HG02885 (cell line): ENCODE measurements at regions not wholly inside any gene's neighbourhood (a gene's known extent, or its start where the extent isn't known, plus 50 kb on each side); places are given as distances from the start of the nearest gene placed in this dataset.
"Not testable (repeated sequence)": the region's sequence is repeated elsewhere in the genome, so short reads cannot be mapped to it uniquely, and the experiment has no call there.

ENCODE experiments used
- ATAC-seq: cut with Tn5 transposase; IDR thresholded peaks from one replicate; pipeline ENCODE4 v1.9.1; 2021; ENCODE audit warnings: mild to moderate bottlenecking; ENCODE audit not compliant: unreplicated experiment, poor library complexity

DNA sequence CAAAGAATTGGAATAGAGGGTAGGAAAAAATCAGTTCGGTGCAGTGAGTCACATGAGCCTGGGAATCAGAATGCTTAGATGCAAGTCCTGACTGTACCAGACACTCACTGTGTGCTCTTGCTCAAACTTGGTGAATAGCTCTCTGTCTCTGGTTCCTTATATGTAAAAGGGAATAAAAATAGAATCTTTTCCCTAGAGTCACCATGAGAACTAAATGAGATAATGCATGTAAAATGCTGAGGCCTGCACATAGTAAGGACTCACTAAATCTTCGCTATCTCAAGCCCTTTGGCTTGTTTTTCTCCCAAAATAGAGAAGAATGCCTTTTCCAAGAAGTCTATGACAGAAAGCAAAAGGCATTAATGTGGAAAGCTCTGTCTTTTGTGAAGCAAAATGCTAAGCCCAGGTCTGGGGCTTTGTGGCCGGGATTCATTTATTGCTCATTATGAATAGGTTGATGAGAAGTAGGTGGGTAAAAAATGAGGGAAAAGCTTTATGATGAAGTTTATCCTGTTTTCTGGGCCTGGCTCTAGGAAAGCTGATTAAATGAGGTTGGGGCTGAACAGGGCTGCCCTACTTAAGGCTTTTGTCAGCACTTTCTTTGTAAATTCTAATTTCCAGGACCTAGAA is 483.3 kb downstream of the DMAC1 start:
- no peak for ATAC-seq

DNA sequence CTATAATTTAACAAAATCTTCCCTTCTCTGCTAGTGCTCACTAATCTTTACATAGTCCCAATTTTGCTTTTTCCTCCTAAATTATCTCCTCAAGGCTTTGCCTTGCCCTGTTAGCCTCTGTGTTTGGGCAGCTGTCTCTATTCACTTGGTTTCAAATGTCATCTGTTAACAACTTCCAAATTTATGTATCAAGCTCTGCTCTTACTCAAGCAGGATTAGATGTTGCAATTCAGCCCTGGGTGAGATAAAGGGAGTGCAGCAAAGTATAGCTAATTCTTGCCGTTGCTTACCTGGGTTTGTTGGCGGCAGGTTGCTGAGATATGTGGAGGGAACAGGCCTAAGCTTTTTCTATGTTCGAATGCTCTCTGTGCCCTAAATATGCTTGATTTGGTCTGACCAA is 483.8 kb downstream of the DMAC1 start:
- no peak for ATAC-seq

DNA sequence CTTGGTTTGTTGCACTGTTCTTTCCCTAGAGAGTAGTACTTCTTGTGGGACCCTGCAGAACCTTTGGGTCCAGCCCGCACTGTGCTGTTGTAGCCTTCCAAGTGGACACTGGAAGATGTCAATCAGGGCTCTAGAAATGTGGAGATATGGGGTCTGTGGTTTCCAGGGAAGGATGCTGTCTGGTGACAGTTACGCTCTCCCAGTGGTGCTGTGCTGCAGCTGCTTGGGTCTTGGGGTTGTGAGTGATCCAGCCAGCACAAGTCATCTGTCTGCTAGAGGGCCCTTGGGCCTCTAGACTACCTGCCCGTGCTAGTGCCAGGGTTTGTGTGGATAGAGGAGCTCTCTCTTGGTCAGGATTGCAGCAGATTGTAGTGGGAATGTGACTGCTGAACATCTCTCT is 484.5 kb downstream of the DMAC1 start:
- ATAC-seq: no peak

DNA sequence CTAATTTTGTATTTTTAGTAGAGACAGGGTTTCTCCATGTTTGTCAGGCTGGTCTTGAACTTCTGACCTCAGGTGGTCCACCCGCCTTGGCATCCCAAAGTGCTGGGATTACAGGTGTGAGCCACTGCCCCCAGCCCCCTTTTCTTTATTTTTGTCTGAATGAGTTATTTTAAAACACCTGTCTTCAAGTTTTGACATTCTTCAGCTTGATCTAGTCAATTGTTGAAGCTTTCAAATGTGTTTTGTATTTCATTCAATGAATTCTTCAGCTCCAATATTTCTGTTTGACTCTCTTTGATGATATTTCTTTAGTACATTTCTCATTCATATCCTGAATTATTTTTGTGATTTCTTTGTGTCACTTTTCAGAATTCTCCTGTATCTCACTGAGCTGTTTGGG is 486.2 kb downstream of the DMAC1 start:
- ATAC-seq: no peak

DNA sequence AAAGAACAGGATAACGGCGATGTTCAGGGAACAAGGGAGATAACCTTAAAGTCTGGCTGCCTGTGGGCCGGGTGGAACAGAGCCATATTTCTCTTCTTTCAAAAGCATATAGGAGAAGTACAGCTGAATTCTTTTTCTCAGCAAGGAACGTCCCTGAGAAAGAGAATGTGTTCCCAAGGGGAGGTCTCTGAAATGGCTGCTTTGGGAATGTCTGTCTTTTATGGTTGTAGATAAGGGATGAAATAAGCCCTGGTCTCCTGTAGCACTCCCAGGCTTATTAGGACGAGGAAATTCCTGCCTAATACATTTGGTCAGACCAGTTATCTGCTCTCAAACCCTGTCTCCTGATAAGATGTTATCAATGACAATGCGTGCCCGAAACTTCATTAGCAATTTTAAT is 490.5 kb downstream of the DMAC1 start:
- ATAC-seq: not testable (repeated sequence)

DNA sequence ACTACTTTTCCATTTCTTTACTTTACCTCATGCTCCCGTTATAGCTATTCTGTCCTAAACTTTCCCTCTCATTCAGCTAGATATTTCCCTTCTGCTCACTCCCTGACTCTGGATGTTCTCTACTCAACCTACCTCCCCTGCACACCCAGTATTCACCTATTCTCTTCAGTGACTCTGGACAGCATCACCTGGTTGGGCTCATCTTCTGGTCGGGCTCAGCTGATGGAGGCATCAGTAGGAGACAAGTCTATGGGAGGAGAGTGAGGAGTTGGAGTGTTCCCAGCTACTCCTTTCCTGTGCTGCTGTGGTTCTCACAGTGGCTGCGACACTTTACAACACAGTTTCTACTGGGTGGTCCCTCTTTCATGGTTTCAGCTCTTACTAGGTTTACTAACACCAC is 493.9 kb downstream of the DMAC1 start:
- ATAC-seq: no peak

DNA sequence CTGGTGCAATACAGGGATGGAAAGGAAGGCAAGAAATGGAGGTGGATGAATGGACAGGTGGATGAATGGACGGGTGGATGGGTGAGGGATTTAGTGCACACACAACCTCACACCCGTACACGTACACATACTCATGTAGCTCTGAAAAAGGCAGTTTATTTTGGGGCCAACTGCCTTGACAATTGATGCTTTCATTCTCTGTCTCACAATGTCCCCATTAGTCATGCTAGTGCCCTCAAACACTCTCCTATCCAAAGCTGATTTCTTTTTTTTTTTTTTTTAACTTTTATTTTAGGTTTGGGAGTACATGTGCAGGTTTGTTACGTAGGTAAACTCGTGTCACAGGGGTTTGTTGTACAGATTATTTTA is 495.0 kb downstream of the DMAC1 start:
- ATAC-seq: no peak

DNA sequence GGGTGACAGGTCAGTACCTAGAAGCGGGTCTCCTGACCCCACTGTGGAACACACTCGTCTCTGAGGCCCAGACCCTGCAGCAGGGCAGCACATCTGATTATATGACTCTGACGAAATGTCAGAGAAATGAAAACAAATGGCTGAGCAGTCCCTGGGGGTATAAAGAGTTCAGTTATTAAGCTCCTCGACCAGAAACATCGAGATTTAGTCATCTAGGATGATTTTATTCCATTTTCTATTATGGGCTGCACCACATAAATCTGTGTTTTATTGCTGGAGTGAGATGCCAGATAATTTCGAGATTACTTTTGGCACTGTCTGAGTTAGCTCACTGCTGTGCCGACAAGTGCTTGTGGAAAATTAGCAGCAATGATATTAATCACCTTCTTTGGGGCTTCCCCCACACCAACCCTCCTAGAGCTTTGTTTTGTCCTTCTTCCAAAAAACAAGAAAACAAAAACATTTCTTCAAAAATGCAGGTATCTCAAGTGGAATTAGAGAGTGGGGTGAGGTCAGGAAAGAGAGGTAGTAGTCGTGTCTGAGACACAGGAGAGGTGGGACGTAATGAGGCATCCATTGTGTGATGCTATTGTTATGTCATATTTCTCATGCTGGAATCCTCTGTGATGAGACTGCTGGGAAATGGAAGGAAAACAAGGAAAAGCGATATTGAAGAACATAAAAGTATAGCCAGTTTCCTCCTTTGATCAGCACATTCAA is 495.5 kb downstream of the DMAC1 start:
- no peak for ATAC-seq

DNA sequence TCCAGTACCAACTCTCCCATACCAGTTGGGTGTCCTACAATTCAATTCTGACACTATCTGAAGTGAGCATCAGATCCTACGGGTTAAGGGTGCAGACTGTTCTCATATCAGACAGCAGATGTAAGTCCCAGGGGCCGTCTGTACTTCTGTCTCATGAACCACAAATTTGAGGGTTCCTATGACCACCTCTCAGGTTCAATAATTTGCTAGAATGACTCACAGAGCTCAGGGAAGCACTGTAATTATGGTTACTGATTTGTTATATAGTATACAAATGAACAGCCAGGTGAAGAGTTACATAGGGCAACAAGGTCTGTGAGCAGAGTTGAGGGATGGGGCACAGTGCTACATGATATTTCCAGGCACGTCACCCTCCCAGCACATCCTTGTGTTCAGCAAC is 499.1 kb downstream of the DMAC1 start:
- no peak for ATAC-seq

DNA sequence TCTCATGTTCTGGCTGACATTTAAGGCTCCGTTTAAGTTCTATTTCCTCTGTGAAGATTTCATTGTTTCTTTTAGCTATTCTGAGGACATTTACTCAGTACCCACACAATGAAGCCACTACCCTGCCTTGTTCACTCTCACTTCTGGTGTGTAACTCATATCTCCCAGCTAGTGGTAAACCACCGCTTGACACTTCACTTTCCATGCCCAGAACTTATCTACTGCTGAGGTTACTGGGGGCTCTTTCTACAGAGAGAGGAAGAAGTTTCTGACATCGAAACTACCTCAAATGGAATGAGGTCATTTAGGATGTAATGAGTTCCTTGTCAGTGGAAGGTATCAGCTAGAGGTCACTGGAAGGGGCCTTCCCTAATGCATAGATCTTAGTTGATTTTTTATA is 501.5 kb downstream of the DMAC1 start:
- ATAC-seq: peak; percentile 99

DNA sequence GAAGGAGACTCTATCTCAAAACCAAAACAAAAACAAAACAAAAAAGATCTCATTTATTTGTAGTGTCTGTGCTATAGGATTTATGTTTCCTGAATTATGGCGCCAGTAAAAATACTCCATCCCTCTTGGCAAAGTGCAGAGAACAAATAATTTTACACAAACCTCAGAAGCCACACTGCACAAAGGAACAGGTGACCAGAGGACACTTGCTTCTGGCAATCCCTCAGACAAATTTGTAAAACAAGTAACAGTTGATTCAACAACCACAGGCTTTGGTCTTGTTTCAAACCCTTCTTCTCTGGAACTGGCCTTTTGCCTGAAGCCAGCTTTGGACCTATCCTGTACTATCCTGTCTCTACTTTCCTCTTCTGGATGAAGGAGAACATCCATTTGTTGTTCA is 502.1 kb downstream of the DMAC1 start:
- no peak for ATAC-seq

DNA sequence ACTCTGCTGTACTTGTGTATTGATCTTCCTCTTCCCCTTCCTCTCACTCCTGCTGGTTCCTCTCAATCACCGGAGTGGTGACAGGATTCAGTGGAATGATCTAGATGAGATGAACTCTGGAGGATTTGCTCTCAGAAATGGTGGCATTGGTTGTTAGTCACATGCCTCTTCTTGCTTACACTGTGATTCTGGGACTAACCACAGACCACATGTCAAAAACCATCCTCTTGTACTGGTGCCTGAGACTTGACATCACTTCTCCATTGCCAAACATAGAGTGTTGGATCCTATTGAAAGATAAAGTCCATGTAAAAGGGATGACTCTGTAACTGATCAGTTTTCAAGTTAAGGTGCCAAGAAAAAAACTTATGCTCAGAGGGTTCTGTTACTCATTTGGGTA is 506.5 kb downstream of the DMAC1 start:
- no peak for ATAC-seq

DNA sequence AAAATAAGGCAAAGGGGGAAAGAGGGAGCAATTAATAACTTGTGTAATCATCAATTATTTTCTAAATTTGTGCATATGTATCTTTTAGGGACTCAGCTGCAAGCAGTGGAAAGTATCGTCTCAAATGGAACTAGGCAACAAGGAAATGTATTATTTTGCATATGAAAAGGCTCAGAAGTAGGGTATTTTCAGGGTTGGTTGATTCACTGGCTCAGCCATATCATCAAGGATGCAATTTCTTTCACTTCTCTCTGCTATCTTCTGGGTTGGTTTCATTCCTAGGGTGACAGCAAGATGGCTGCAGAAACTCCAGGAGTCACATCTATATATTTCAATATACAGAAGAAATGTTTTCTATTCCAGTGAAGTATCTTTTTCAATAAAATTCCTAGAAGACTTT is 509.8 kb downstream of the DMAC1 start:
- ATAC-seq: peak; percentile 73

DNA sequence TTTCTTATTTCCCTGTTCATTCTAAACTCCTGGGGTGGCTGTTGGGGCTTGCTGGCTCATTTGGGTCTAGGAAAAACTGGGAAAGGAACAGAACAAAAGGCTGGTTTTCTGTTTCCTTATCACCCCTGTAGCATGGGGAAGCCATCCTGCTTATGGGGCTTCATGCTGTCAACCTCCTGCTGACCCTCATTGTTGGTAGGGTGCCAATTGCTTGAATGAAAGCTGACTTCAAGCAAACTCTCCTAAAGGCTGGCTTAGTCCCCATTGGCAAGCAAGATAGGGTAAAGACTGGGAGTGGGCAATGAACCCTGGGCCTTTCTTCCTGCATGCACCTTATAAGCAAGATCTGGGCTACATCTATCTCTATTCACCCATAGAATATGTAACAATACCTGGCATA is 511.6 kb downstream of the DMAC1 start:
- ATAC-seq: no peak

DNA sequence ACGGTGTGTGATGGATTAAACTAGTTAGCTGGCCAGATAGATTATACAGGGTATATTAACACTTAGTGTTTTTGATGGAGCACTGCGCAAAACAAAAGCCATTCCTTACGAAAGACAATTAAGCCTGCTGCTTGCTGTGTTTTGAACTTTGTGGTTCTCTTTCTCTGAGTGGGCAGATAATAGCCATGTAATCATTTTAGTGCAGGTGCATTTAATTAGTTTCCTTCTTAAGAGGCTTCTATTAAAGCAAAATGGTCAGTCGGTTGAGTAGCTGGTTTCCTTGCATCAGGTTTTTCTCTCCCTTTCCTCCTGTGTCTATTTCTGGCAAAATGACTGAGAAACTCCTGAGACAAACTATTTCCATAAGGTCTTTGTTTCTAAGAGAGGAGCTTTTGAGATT is 512.5 kb downstream of the DMAC1 start:
- ATAC-seq: no peak

DNA sequence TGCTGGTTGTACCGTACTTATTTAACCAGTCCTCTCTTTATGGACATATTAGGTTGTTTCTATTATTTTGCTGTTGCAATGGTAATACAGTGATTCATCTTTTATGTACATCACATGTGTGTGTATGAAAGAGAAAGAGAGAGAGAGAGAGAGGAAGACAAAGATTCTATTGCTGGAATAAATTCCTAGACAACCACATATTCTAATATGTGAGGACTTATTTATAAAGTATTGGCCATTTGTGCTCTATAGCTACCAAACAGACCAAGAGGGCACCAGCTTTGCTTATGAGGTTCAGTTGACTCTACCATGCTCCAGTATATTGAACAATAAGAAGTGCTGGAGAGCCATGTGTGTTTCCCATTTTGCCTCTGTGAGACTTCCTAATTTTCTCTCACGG is 513.5 kb downstream of the DMAC1 start:
- ATAC-seq: no peak

DNA sequence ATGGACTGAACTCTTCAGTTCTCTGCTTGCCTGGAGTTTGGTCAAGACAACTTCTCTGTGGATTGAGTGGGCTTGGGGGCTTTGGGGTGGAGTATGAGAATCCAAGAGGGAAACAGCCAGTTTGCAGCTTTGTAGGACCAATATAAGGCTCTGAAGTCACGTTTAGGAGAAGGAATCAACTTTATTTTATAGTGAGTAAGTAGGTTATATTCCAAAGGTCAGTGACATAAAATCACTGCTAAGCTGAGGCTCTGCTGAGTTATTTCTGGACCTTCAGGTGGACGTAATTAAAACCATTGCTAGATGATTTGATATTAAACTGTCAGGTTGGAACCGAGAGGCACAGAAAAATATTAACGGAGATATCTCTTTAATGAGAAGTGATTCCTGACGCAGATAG is 514.4 kb downstream of the DMAC1 start:
- ATAC-seq: no peak

DNA sequence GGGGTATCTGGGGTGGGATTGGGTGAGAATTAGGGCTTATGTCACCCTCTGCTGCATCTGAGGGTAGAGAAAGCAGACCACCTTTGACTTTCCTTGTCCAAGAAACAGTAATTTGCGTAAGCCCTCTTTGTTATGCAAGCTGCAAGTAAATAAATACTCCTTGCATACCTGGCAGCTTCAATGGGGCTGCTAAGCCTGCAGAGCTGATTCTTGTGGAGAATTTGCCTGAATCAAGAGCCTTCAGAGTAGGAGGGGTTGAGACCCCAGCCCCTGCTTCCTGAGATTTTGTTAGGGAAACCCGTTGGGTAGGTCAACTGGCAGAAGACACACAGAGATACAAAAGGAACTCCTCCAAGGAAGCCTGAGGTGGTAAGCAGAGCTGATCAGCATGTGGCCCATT is 515.1 kb downstream of the DMAC1 start:
- no peak for ATAC-seq

DNA sequence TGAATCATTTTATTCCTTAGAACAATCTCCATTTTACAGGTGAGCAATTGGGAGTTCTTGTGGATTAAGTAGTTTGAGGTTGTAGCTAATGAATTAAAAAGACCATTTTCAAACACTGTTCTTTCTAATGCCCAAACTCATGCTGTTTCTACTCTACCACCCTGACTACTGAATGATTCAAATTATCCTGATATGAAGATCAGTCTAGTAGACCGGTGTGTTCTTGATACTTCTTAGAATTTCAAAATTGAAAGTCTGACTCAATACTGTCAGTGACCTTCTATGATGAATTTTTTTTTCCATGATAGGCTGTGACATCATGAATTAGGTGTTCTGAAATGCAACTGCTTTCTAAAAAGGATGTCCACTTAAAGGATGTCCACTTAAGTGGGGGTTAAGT is 515.5 kb downstream of the DMAC1 start:
- ATAC-seq: no peak

DNA sequence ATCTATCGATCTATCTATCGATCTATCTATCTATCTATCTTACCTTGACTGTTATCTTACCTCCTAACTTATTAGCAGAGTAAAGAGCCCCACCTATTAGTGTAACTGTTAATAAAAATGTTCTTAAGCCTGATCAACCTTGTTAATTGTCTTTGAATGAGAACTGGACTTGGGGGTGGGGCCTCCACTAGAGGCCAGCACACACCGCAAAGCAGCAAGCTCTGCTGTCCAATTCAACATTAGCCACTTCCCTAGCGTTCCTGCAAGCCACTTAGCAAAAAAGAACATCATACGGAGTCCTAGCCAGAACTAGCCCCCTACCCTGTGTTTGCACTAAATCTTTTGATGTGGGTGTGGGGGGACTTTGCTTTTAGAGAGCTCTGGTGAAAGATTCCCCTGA is 515.8 kb downstream of the KDM4C start:
- no peak for ATAC-seq

DNA sequence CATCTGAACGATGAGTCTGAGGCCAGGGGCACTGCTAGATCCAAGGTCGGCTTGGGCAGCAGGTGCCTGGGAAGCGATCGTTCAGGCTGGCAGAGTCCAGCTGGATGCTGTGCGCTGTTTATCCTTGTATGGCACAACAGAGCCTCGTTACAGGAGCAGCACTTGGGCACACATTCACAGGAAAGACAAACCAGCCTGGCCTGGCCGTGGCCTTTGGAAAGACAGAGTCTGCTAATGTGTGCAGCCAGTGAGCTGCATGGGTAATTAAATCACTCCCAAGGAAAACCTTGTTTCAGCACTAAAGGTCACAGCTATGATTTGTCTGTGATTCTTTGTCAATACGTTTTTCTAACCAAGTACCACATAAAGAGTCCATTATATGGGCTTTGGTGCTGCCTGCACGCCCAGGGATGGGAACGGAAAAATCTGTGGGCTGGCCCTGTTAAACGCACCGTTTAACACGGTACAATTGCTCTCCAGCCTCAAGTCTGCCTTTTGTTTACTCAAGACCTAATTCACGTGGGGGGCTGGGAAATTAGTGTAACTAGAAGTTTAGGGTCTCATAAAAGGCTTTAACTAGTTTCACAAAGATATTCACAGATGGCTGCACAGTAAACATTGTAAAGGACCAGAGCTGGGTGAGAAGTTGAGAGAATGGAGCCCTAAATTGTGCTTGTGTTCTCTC is 509.3 kb downstream of the KDM4C start:
- no peak for ATAC-seq

DNA sequence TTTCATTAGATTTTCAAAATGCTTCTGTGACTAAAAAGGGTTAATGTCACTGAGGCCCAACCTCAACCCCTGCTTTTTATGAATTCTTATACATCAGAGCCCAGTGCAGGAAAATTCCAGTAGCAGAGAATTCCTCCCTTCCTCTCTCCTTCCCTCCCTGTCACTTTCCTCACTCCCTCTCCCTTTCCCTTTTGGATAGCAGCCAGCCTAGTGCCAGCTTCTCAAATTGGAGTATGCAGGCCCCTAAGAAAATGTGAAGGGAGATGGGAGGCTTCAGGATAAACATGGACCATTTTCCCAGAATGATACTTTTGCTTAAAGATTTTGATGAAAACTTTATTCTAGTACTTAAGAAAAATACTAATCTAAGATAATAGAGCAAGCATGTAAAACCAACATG is 507.4 kb downstream of the KDM4C start:
- no peak for ATAC-seq
